Upper lobe of left lung (tissue), 6 donors: ENCODE measurements at regions not wholly inside any gene's neighbourhood (a gene's known extent, or its start where the extent isn't known, plus 50 kb on each side); places are given as distances from the start of the nearest gene placed in this dataset.

ENCODE experiments used
- ATAC-seq, 2 donors: fragments of 200-7000 bp; cut with Tn5 transposase; one replicate each; pipeline ENCODE4 v1.9.1; 2022; ENCODE audit warnings: mild to moderate bottlenecking in 2 of 2, moderate library complexity in 2 of 2; ENCODE audit not compliant: low FRiP score in 2 of 2
- DNase-seq, 2 donors: peaks; one replicate each; pipeline ENCODE4 v3.0.0-alpha.2; 2019 to 2020
- H3K27ac ChIP-seq, 4 donors: fragments of 200-600 bp; sonication (generic); one replicate each; pipeline ENCODE4 v1.5.1; 2016 to 2019
- H3K27me3 ChIP-seq, 4 donors: fragments of 200-600 bp; sonication (generic); one replicate each; pipeline ENCODE4 v1.5.1; 2017 to 2019
- H3K36me3 ChIP-seq, 4 donors: fragments of 200-600 bp; sonication (generic); one replicate each; pipeline ENCODE4 v1.5.1; 2016 to 2019
- H3K4me1 ChIP-seq, 4 donors: fragments of 200-600 bp; sonication (generic); one replicate each; pipeline ENCODE4 v1.5.1; 2018 to 2019
- H3K4me3 ChIP-seq, 4 donors: fragments of 200-600 bp; sonication (generic); one replicate each; pipeline ENCODE4 v1.5.1; 2017 to 2019; ENCODE audit warnings: mild to moderate bottlenecking in 2 of 4, moderate library complexity in 1 of 4
- H3K9me3 ChIP-seq, 4 donors: fragments of 200-600 bp; sonication (generic); one replicate each; pipeline ENCODE4 v1.5.1; 2018 to 2019
- EP300 ChIP-seq, 4 donors: sonication (generic); formaldehyde crosslinking; IDR thresholded peaks; one replicate each; pipeline ENCODE4 v1.5.1; 2017; ENCODE audit warnings: antibody characterized with exemption in 4 of 4, control low read depth in 2 of 4
- POLR2A ChIP-seq, 4 donors: fragments of 450-650 bp; IDR thresholded peaks; one replicate each; pipeline ENCODE4 v1.5.1; 2016 to 2017; ENCODE audit warnings: antibody characterized with exemption in 4 of 4, mild to moderate bottlenecking in 2 of 4
- POLR2AphosphoS5 ChIP-seq, 2 donors: sonication (generic); formaldehyde crosslinking; IDR thresholded peaks; one replicate each; pipeline ENCODE4 v1.5.1; 2017; ENCODE audit warnings: antibody characterized with exemption in 2 of 2
- WGBS, 2 donors: methylation state at CpG; one replicate each; pipeline ENCODE4 v1.1.5; 2017 to 2018; 5-methylcytosine and 5-hydroxymethylcytosine counted together
- small RNA-seq, 4 donors: library from RNA; depleted of rRNA; stranded (forward); fragments of <200 nt; gene quantifications; one replicate each; pipeline ENCODE3, GENCODE V24; 2016
- TF ChIP-seq, protein P1 (sequence below), 6 experiments: fragments of 450-650 bp in 4 of 6; fragments of 200-600 bp in 2 of 6; sonication (generic) in 2 of 6; IDR thresholded peaks; one replicate each; pipeline ENCODE4 v1.5.1; 2016 to 2019; ENCODE audit warnings: antibody characterized with exemption in 6 of 6
- donor health status: DM: no; HTN: no; CAD: no; lungs with moderate emphysema.
- donor health status: DM: no; HTN: yes; CAD: no; lungs with severe emphysema.

DNA sequence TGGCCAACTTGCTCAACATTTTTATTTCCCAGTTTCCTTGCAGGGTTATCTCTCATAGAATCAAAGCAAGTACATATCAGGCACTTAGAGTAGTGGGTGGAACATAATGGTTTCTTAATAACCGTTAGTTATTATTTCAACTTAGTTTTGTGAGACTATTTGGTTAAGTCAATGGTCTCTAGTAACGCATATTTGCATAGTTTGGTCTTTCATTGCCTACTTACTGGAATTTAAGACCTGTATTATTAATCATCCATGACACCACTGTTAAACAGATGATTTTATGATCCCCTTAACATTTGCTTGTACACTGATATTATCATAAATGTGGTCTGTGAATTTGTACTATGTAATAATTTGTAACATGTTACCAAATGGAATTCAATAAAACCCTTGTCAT is 70.9 kb upstream of the SMIM31 start:
- 70 to 75% methylated on average over 2 of the region's 2 CpGs for WGBS, 2 donors
- H3K4me3 ChIP-seq: no peak overlapping the region
- TF ChIP-seq EP300 (IDR thresholded peaks at IDR 0.05): no peak
- TF ChIP-seq POLR2AphosphoS5 (IDR thresholded peaks at IDR 0.05): no peak
- TF ChIP-seq, protein P1, sequence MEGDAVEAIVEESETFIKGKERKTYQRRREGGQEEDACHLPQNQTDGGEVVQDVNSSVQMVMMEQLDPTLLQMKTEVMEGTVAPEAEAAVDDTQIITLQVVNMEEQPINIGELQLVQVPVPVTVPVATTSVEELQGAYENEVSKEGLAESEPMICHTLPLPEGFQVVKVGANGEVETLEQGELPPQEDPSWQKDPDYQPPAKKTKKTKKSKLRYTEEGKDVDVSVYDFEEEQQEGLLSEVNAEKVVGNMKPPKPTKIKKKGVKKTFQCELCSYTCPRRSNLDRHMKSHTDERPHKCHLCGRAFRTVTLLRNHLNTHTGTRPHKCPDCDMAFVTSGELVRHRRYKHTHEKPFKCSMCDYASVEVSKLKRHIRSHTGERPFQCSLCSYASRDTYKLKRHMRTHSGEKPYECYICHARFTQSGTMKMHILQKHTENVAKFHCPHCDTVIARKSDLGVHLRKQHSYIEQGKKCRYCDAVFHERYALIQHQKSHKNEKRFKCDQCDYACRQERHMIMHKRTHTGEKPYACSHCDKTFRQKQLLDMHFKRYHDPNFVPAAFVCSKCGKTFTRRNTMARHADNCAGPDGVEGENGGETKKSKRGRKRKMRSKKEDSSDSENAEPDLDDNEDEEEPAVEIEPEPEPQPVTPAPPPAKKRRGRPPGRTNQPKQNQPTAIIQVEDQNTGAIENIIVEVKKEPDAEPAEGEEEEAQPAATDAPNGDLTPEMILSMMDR (IDR thresholded peaks at IDR 0.05): no peak
- TF ChIP-seq POLR2A (IDR thresholded peaks at IDR 0.05): no peak

DNA sequence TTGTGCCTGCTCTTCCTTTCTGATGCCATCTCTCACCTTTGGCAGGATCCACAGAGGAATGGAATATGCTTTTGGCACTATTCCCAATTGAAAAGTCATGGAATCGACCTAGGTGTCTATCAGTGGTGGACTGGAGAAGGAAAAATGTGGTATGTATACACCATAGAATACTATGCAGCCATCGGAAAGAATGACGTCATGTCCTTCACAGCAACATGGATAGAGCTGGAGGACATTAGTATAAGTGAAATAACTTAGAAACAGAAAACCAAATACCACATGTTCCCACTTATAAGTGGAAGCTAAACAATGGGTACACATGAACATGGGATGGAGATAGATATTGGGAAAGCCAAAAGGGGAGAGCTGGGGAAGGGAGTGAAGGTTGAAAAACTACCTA is 58.3 kb upstream of the SMIM31 start:
- DNase-seq: no peak
- Histone ChIP-seq H3K27me3 (no peaks in the 10 kb centered on the region), H3K4me3 (no peak overlapping the region), H3K4me1 (no peaks in the 10 kb centered on the region), H3K27ac (no peak overlapping the region), H3K9me3 (no peaks in the 10 kb centered on the region), H3K36me3 (no peaks in the 10 kb centered on the region)
- TF ChIP-seq, protein P1 (IDR thresholded peaks at IDR 0.05): no peak
- TF ChIP-seq EP300 (IDR thresholded peaks at IDR 0.05): no peak
- no peak for TF ChIP-seq POLR2A (IDR thresholded peaks at IDR 0.05)
- no peak for TF ChIP-seq POLR2AphosphoS5 (IDR thresholded peaks at IDR 0.05)
- ATAC-seq: no peak
- 72 to 77% methylated on average over 3 of the region's 3 CpGs for WGBS, 2 donors

More for the DNA sequence above, 70.9 kb upstream of the SMIM31 start:
- Histone ChIP-seq H3K9me3 (no peaks in the 10 kb centered on the region), H3K36me3 (no peaks in the 10 kb centered on the region), H3K27me3 (no peaks in the 10 kb centered on the region), H3K4me1 (no peaks in the 10 kb centered on the region), H3K27ac (no peak overlapping the region)
- DNase-seq (no peak), ATAC-seq (no peak)

DNA sequence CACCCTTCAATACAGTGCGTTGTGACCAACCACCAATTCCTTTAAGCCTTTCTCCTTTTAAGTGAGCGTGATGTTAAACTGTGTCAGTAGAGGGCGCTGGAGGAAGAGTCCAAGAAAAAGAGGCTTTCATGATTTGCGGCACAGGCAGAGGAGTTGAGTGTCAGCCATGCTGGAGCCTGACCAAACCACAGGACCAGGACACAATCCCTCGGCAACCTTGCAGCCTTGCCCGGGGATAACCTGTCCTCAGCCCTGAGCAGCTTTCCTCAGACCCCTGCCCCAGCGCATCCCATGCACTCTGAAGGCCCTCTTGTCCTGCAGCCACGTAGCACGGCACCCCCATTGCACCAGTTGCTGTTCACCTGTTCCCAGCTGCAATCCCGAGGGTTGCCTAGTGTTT is 53.5 kb upstream of the SMIM31 start:
- H3K9me3 ChIP-seq: no peaks in the 10 kb centered on the region
- no peak overlapping the region for H3K4me3 ChIP-seq
- DNase-seq: no peak
- no peak overlapping the region for H3K27ac ChIP-seq
- H3K27me3 ChIP-seq: no peaks in the 10 kb centered on the region
- TF ChIP-seq, protein P1 (IDR thresholded peaks at IDR 0.05): no peak
- TF ChIP-seq POLR2A (IDR thresholded peaks at IDR 0.05): no peak
- TF ChIP-seq EP300 (IDR thresholded peaks at IDR 0.05): no peak
- TF ChIP-seq POLR2AphosphoS5 (IDR thresholded peaks at IDR 0.05): no peak
- no peak for ATAC-seq
- H3K4me1 ChIP-seq: no peaks in the 10 kb centered on the region
- 73 to 85% methylated on average over 8 to 9 of the region's 10 CpGs for WGBS, 2 donors
- no peaks in the 10 kb centered on the region for H3K36me3 ChIP-seq

DNA sequence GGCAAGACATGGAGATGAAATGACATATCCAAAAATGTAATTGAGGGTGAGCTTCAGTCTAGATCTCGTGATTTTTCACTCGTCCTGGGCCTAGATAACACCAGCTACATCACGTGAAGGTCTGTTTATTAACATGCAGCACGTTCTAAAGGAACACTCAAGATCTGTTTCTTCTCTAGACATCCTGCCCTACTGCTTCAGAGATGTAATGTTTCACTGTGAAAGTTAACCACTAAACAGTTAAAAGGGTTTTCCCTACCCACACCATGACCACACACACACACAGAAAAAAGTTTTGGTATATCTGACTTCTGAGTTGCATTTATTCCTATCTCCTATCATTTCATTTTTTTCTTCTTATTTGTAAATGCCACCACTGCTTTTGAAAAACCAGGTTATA is 52.3 kb upstream of the SMIM31 start:
- WGBS, 2 donors: 53 to 65% methylated on average over 4 of the region's 4 CpGs
- Histone ChIP-seq H3K4me3 (no peak overlapping the region), H3K27me3 (no peaks in the 10 kb centered on the region), H3K36me3 (no peaks in the 10 kb centered on the region), H3K4me1 (no peaks in the 10 kb centered on the region), H3K27ac (no peak overlapping the region), H3K9me3 (no peaks in the 10 kb centered on the region)
- no peak for DNase-seq
- no peak for ATAC-seq
- no peak for TF ChIP-seq EP300 (IDR thresholded peaks at IDR 0.05)
- TF ChIP-seq POLR2A (IDR thresholded peaks at IDR 0.05): no peak
- no peak for TF ChIP-seq POLR2AphosphoS5 (IDR thresholded peaks at IDR 0.05)
- TF ChIP-seq, protein P1 (IDR thresholded peaks at IDR 0.05): no peak

Small RNA genes in the stretch of these regions (small RNA-seq; reads per million reads assigned to genes)
- gene AC074198.2 (0 reads per million in 4 donors), gene RNU6-284P (0 reads per million in 4 donors)
